ENCODE measurements at regions not wholly inside any gene's neighbourhood (a gene's known extent, or its start where the extent isn't known, plus 50 kb on each side); places are given as distances from the start of the nearest gene placed in this dataset.

GRCh38 chr13:33520468-33520839 lies 234.9 kb upstream of the STARD13 start:
- no peak for DNase-seq

- DNase-seq: no peak
These were observed 238.5 kb upstream of the STARD13 start for GRCh38 chr13:33524086-33524485.

GRCh38 chr13:33525763-33526162 lies 240.2 kb upstream of the STARD13 start:
- no peak for DNase-seq

- DNase-seq: no peak
These were observed 241.2 kb upstream of the STARD13 start for GRCh38 chr13:33526718-33527117.

GRCh38 chr13:33528896-33529295 lies 243.3 kb upstream of the STARD13 start:
- DNase-seq: no peak

- DNase-seq: no peak
These were observed 245.9 kb upstream of the STARD13 start for GRCh38 chr13:33531484-33531883.

- DNase-seq: no peak
These were observed 249.5 kb upstream of the STARD13 start for GRCh38 chr13:33535061-33535460.

GRCh38 chr13:33536601-33537000 lies 251.0 kb upstream of the STARD13 start:
- DNase-seq: no peak

- no peak for DNase-seq
These were observed 251.5 kb upstream of the STARD13 start for GRCh38 chr13:33537026-33537425.

GRCh38 chr13:33537676-33538075 lies 252.1 kb upstream of the STARD13 start:
- no peak for DNase-seq

GRCh38 chr13:33541456-33541855 lies 255.9 kb upstream of the STARD13 start:
- no peak for DNase-seq

GRCh38 chr13:33541962-33542308 lies 256.4 kb upstream of the STARD13 start:
- no peak for DNase-seq

- DNase-seq: peak; percentile 67
These were observed 256.9 kb upstream of the STARD13 start for GRCh38 chr13:33542309-33543088.

GRCh38 chr13:33543089-33543459 lies 257.5 kb upstream of the STARD13 start:
- DNase-seq: no peak

- DNase-seq: no peak
These were observed 258.2 kb upstream of the STARD13 start for GRCh38 chr13:33543631-33544265.

- DNase-seq: no peak
These were observed 258.8 kb upstream of the STARD13 start for GRCh38 chr13:33544308-33544707.

- DNase-seq: no peak
These were observed 259.9 kb upstream of the STARD13 start for GRCh38 chr13:33545492-33545891.

GRCh38 chr13:33547035-33547434 lies 261.5 kb upstream of the STARD13 start:
- DNase-seq: no peak

- no peak for DNase-seq
These were observed 262.5 kb upstream of the STARD13 start for GRCh38 chr13:33548069-33548468.

GRCh38 chr13:33550276-33550675 lies 264.7 kb upstream of the STARD13 start:
- DNase-seq: no peak

- no peak for DNase-seq
These were observed 265.3 kb upstream of the STARD13 start for GRCh38 chr13:33550885-33551284.

GRCh38 chr13:33554919-33555791 lies 262.8 kb upstream of the RFC3 start:
- DNase-seq: no peak

GRCh38 chr13:33556828-33557227 lies 261.1 kb upstream of the RFC3 start:
- DNase-seq: no peak

- DNase-seq: no peak
These were observed 257.2 kb upstream of the RFC3 start for GRCh38 chr13:33560726-33561125.

All from NCI-H187 treated with DMSO at 0.1 percent for 48 hours (cell line).